ENCODE measurements at regions not wholly inside any gene's neighbourhood (a gene's known extent, or its start where the extent isn't known, plus 50 kb on each side); places are given as distances from the start of the nearest gene placed in this dataset.

GRCh38 chr5:159402311-159402710, 72.0 kb upstream of the IL12B start:
- TF ChIP-seq CTCF (IDR thresholded peaks at IDR 0.05) (no peak), POLR2A (IDR thresholded peaks at IDR 0.05) (no peak)
